Natural killer cell (primary cell): ENCODE measurements at regions not wholly inside any gene's neighbourhood (a gene's known extent, or its start where the extent isn't known, plus 50 kb on each side); places are given as distances from the start of the nearest gene placed in this dataset.

ENCODE experiments used
- ATAC-seq, 3 donors: fragments of 150-1000 bp in 2 of 3; fragments of 200-7000 bp in 1 of 3; cut with Tn5 transposase; 1 replicate in 1 of 3; 2 replicates in 2 of 3; pipeline ENCODE4 v1.10.0; 2021; ENCODE audit warnings: mild to moderate bottlenecking in 2 of 3, moderate library complexity in 2 of 3
- DNase-seq, 2 donors: peaks; one replicate each; pipeline versions ENCODE4 v3.0.0 to v3.0.0-alpha.2; 2013 to 2021; ENCODE audit warnings: mixed read lengths in 1 of 2
- H3K27ac ChIP-seq: one replicate; pipeline ENCODE4 v1.5.1; 2013; ENCODE audit warnings: mild to moderate bottlenecking, low read length
- H3K27me3 ChIP-seq: one replicate; pipeline ENCODE4 v1.6.1; 2013; ENCODE audit warnings: low read length; ENCODE audit not compliant: control insufficient read depth, insufficient read depth
- H3K36me3 ChIP-seq: one replicate; pipeline ENCODE4 v1.6.1; 2013; ENCODE audit warnings: low read length; ENCODE audit not compliant: control insufficient read depth, insufficient read depth
- H3K4me1 ChIP-seq: one replicate; pipeline ENCODE4 v1.6.1; 2013; ENCODE audit warnings: low read length; ENCODE audit not compliant: control insufficient read depth, insufficient read depth
- H3K4me3 ChIP-seq: one replicate; pipeline ENCODE4 v1.5.1; 2013; ENCODE audit warnings: low read length
- H3K9me3 ChIP-seq: one replicate; pipeline ENCODE4 v1.6.1; 2013; ENCODE audit warnings: low read length; ENCODE audit not compliant: control insufficient read depth, insufficient read depth
- H3K27ac Mint-ChIP-seq, 2 donors: one replicate each; pipeline ENCODE4 v1.8.0; 2022; ENCODE audit warnings: mild to moderate bottlenecking in 2 of 2, mixed read lengths in 2 of 2, moderate library complexity in 1 of 2
- H3K27me3 Mint-ChIP-seq, 2 donors: one replicate each; pipeline ENCODE4 v1.8.0; 2022; ENCODE audit warnings: low read depth in 2 of 2, mixed read lengths in 2 of 2
- H3K36me3 Mint-ChIP-seq: one replicate; pipeline ENCODE4 v1.8.0; 2022; ENCODE audit warnings: mixed read lengths
- H3K4me1 Mint-ChIP-seq, 2 donors: one replicate each; pipeline ENCODE4 v1.8.0; 2022; ENCODE audit warnings: mixed read lengths in 2 of 2
- H3K4me3 Mint-ChIP-seq: one replicate; pipeline ENCODE4 v1.8.0; 2022; ENCODE audit warnings: mild to moderate bottlenecking, moderate library complexity, mixed read lengths
- H3K9me3 Mint-ChIP-seq, 2 donors: one replicate each; pipeline ENCODE4 v1.8.0; 2022; ENCODE audit warnings: mixed read lengths in 2 of 2
- WGBS: methylation state at CpG from one replicate; pipeline ENCODE4 v1.1.7; 2013; ENCODE audit warnings: missing lambda C conversion rate; ENCODE audit not compliant: insufficient coverage; 5-methylcytosine and 5-hydroxymethylcytosine counted together
- intact Hi-C: fragments of 100-400 bp; cut with micrococcal nuclease; formaldehyde crosslinking; loops from one replicate; pipeline ENCODE4 v1.14.2; 2022
- TF ChIP-seq, protein P1 (sequence below): fragments of 200-600 bp; IDR thresholded peaks from one replicate; pipeline ENCODE4 v1.8.0; 2022; ENCODE audit warnings: antibody characterized with exemption

DNA sequence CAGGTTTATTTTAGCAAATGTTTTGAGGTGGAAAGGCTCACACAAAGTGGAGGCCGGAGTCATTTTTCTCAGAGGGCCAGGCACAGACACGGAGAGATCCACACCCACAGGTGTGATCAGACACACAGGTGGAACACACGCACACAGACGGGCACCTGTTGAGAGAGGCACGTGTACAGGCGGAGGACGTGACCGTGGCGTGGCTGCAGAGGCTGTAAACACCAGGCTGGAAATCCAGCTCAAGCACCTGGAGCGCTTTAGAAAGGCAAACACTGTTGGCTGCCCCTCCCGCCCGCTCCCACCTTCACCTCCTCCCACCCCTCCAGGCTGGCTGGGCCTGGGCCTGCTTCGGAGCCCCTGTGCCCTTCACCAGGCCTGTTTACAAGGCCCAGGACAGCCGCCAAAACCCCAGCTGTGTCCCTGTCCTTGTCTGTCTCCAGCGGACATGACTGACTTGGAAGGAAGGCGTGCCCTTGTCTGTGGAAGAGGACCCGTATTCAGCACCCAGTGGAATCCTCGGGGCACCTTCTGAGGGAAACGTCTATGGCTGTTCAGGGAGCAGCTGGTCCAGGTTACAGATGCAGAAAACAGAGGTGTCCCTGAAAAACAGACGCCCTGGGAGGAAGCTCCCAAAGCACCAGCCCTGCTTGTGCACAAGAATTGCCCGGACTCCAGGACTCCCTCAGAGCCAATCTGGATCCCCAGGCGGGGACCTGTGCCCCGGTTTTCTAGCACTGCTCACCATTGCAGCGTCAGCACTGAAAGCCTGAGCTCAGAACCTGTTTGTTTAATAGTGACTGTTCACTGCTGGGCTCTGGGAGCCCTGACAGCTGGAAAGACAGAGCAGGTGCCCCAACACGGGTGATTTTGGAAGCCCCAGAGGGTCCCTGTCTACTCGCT, 134.3 kb upstream of the HAAO start:
- no peak overlapping the region for H3K27ac ChIP-seq
- H3K4me3 ChIP-seq: no peak overlapping the region
- no peaks in the 10 kb centered on the region for H3K36me3 ChIP-seq
- no peaks in the 10 kb centered on the region for H3K4me1 Mint-ChIP-seq
- DNase-seq (no peak), ATAC-seq (no peak)
- WGBS: 84% methylated on average over 26 of the region's 26 CpGs
- H3K27ac Mint-ChIP-seq: no peak overlapping the region
- no peaks in the 10 kb centered on the region for H3K36me3 Mint-ChIP-seq
- H3K9me3 ChIP-seq: no peaks in the 10 kb centered on the region
- TF ChIP-seq, protein P1, sequence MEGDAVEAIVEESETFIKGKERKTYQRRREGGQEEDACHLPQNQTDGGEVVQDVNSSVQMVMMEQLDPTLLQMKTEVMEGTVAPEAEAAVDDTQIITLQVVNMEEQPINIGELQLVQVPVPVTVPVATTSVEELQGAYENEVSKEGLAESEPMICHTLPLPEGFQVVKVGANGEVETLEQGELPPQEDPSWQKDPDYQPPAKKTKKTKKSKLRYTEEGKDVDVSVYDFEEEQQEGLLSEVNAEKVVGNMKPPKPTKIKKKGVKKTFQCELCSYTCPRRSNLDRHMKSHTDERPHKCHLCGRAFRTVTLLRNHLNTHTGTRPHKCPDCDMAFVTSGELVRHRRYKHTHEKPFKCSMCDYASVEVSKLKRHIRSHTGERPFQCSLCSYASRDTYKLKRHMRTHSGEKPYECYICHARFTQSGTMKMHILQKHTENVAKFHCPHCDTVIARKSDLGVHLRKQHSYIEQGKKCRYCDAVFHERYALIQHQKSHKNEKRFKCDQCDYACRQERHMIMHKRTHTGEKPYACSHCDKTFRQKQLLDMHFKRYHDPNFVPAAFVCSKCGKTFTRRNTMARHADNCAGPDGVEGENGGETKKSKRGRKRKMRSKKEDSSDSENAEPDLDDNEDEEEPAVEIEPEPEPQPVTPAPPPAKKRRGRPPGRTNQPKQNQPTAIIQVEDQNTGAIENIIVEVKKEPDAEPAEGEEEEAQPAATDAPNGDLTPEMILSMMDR: no peak
- no peaks in the 10 kb centered on the region for H3K9me3 Mint-ChIP-seq
- peaks cover 5% of the 10 kb centered on the region for H3K4me1 ChIP-seq
- no peaks in the 10 kb centered on the region for H3K27me3 Mint-ChIP-seq
- intact Hi-C loops: no loop called here
- H3K4me3 Mint-ChIP-seq: no peak overlapping the region
- no peaks in the 10 kb centered on the region for H3K27me3 ChIP-seq

DNA sequence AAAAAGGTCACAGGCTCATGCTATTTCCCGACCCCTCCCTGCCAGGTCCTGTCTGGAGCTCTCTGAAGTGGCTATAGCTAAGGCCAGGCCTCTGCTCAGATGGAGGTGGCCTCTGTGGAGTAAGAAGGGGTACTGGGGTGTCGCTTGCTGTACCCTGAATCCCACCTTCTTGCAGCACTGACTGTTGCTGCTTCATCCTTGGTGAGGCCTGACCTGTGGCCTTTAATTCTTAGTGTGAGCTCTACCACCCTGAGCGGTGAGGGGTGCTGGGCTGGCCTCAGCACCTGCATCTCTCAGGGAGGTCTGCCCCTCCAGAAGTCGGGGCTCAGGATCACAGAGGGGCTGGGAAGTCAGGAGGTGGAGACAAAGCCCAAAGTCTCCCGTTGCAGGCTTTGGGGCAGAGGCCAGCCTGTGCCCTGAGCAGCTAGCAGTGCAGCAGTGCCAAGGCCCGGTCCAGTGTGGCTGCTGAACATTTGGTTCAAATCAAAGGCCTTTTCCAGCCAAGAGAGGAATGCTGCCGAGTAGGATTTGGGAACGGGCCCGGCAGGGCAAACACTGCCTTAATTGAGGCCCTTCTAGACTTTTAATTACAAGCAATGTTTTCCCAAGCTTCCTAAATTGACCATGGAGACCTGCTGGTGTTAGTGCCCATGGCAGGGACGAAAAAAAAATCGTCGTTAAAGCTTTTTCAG, 133.5 kb upstream of the HAAO start:
- no peaks in the 10 kb centered on the region for H3K36me3 Mint-ChIP-seq
- Histone ChIP-seq H3K4me1 (no peaks in the 10 kb centered on the region), H3K27ac (no peak overlapping the region), H3K27me3 (no peaks in the 10 kb centered on the region), H3K9me3 (no peaks in the 10 kb centered on the region), H3K36me3 (no peaks in the 10 kb centered on the region), H3K4me3 (no peak overlapping the region)
- H3K27ac Mint-ChIP-seq: no peak overlapping the region
- TF ChIP-seq, protein P1: no peak
- H3K4me3 Mint-ChIP-seq: no peak overlapping the region
- DNase-seq: no peak
- H3K9me3 Mint-ChIP-seq: no peaks in the 10 kb centered on the region
- no peaks in the 10 kb centered on the region for H3K27me3 Mint-ChIP-seq
- intact Hi-C loops: no loop called here
- 81% methylated on average over 12 of the region's 12 CpGs for WGBS
- no peak for ATAC-seq
- no peaks in the 10 kb centered on the region for H3K4me1 Mint-ChIP-seq

DNA sequence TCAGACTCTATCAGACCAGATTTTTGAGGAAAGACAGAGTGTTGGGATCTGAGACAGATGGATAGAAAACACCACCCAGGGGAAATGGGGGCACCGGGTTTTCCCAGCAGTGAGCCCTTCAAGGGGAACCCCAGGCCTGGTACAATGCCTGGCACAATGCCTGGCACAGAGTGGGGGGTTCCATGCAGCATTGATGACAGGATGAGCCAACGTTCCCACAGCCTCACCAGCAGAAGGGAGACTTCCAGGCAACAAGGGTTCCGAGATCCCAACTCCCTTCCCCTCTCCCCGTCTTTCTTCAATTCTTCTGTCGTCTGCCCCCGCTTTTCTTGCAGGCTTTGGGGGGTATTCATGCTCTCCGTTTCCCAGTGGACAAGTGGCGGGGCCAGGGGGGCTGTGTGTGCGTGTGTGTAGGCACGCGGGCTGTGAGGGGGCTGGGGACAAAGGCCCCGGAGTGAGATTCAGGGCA, 132.1 kb upstream of the HAAO start:
- no peaks in the 10 kb centered on the region for H3K4me1 ChIP-seq
- no peak overlapping the region for H3K4me3 Mint-ChIP-seq
- no peaks in the 10 kb centered on the region for H3K27me3 ChIP-seq
- TF ChIP-seq, protein P1: no peak
- H3K27ac ChIP-seq: no peak overlapping the region
- H3K27ac Mint-ChIP-seq: no peak overlapping the region
- H3K27me3 Mint-ChIP-seq: no peaks in the 10 kb centered on the region
- H3K36me3 ChIP-seq: no peaks in the 10 kb centered on the region
- intact Hi-C loops: no loop called here
- no peak for DNase-seq
- no peaks in the 10 kb centered on the region for H3K4me1 Mint-ChIP-seq
- ATAC-seq: no peak
- no peaks in the 10 kb centered on the region for H3K9me3 ChIP-seq
- H3K36me3 Mint-ChIP-seq: no peaks in the 10 kb centered on the region
- no peak overlapping the region for H3K4me3 ChIP-seq
- 79% methylated on average over 10 of the region's 12 CpGs for WGBS
- no peaks in the 10 kb centered on the region for H3K9me3 Mint-ChIP-seq
